ENCODE measurements at regions not wholly inside any gene's neighbourhood (a gene's known extent, or its start where the extent isn't known, plus 50 kb on each side); places are given as distances from the start of the nearest gene placed in this dataset.

DNA sequence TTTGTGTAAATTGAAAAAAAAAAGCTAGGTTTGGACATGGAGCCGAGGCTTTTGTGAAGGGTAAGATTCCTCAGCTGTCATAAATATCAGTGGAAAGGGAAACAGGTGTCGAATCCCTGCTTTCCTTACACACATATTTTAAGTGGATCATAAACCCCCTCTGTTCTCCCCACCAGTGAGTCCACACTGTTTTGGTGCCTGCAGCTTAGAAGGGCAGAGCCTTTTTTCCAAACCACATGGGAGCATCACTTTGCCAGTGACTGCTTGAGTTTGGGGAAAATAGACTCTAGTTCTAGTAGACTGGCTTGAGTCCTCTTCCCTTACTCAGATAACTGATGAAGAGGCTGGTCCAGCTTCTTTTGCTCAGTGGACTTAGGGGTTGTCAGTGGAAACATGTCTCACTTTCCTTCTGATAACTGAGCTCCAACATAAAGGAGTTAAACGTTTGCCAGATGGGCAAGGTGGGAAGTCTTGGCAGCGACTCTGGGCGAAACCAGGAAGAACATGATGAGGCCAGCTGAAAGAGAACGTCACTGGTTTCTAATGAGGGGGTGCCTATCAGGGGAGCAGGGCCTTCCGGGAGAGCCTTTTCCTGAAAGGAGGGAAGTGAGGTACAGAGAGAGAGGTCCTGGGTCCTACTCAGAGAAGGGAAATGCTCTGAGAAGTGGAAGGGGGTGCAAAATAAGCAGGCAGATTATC lies 168.1 kb upstream of the PARP11 start:
- TF ChIP-seq POLR2AphosphoS5 (IDR thresholded peaks at IDR 0.05; ENCODE audit: low read depth, low read length) (no peak), TCF7L2 (IDR thresholded peaks at IDR 0.05; ENCODE audit: low read depth, low read length) (no peak)
- TF ChIP-seq, protein P1, sequence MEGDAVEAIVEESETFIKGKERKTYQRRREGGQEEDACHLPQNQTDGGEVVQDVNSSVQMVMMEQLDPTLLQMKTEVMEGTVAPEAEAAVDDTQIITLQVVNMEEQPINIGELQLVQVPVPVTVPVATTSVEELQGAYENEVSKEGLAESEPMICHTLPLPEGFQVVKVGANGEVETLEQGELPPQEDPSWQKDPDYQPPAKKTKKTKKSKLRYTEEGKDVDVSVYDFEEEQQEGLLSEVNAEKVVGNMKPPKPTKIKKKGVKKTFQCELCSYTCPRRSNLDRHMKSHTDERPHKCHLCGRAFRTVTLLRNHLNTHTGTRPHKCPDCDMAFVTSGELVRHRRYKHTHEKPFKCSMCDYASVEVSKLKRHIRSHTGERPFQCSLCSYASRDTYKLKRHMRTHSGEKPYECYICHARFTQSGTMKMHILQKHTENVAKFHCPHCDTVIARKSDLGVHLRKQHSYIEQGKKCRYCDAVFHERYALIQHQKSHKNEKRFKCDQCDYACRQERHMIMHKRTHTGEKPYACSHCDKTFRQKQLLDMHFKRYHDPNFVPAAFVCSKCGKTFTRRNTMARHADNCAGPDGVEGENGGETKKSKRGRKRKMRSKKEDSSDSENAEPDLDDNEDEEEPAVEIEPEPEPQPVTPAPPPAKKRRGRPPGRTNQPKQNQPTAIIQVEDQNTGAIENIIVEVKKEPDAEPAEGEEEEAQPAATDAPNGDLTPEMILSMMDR (IDR thresholded peaks at IDR 0.05), result no peak
- TF ChIP-seq, protein P2, sequence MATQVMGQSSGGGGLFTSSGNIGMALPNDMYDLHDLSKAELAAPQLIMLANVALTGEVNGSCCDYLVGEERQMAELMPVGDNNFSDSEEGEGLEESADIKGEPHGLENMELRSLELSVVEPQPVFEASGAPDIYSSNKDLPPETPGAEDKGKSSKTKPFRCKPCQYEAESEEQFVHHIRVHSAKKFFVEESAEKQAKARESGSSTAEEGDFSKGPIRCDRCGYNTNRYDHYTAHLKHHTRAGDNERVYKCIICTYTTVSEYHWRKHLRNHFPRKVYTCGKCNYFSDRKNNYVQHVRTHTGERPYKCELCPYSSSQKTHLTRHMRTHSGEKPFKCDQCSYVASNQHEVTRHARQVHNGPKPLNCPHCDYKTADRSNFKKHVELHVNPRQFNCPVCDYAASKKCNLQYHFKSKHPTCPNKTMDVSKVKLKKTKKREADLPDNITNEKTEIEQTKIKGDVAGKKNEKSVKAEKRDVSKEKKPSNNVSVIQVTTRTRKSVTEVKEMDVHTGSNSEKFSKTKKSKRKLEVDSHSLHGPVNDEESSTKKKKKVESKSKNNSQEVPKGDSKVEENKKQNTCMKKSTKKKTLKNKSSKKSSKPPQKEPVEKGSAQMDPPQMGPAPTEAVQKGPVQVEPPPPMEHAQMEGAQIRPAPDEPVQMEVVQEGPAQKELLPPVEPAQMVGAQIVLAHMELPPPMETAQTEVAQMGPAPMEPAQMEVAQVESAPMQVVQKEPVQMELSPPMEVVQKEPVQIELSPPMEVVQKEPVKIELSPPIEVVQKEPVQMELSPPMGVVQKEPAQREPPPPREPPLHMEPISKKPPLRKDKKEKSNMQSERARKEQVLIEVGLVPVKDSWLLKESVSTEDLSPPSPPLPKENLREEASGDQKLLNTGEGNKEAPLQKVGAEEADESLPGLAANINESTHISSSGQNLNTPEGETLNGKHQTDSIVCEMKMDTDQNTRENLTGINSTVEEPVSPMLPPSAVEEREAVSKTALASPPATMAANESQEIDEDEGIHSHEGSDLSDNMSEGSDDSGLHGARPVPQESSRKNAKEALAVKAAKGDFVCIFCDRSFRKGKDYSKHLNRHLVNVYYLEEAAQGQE (IDR thresholded peaks at IDR 0.05; ENCODE audit: insufficient read depth in 1 of 2, low read depth in 2 of 2, low read length in 1 of 2), result no peak
